Neural progenitor cell (in vitro differentiated cells): ENCODE measurements at regions not wholly inside any gene's neighbourhood (a gene's known extent, or its start where the extent isn't known, plus 50 kb on each side); places are given as distances from the start of the nearest gene placed in this dataset.
"Not testable (repeated sequence)": the region's sequence is repeated elsewhere in the genome, so short reads cannot be mapped to it uniquely, and the experiment has no call there.

Source experiments
- EZH2 ChIP-seq: fragments of 200-600 bp; sonication (generic); IDR thresholded peaks from 2 replicates; pipeline ENCODE4 v1.6.1; 2017; ENCODE audit warnings: antibody characterized with exemption, mild to moderate bottlenecking, moderate library complexity
- EZH2phosphoT487 ChIP-seq: fragments of 200-600 bp; sonication (generic); IDR thresholded peaks from 2 replicates; pipeline ENCODE4 v1.6.1; 2017; ENCODE audit warnings: antibody characterized with exemption
- TF ChIP-seq, protein P1 (sequence below): fragments of 200-600 bp; sonication (generic); IDR thresholded peaks from 2 replicates; pipeline ENCODE4 v1.5.1; 2017; ENCODE audit warnings: antibody characterized with exemption, mild to moderate bottlenecking

DNA sequence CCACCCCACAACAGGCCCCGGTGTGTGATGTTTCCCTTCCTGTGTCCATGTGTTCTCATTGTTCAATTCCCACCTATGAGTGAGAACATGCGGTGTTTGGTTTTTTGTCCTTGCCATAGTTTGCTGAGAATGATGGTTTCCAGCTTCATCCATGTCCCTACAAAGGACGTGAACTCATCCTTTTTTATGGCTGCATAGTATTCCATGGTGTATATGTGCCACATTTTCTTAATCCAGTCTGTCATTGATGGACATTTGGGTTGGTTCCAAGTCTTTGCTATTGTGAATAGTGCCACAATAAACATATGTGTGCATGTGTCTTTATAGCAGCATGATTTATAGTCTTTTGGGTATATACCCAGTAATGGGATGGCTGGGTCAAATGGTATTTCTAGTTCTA is 361.1 kb downstream of the SRGAP2C start:
- not testable (repeated sequence) for TF ChIP-seq EZH2phosphoT487, EZH2
- TF ChIP-seq, protein P1, sequence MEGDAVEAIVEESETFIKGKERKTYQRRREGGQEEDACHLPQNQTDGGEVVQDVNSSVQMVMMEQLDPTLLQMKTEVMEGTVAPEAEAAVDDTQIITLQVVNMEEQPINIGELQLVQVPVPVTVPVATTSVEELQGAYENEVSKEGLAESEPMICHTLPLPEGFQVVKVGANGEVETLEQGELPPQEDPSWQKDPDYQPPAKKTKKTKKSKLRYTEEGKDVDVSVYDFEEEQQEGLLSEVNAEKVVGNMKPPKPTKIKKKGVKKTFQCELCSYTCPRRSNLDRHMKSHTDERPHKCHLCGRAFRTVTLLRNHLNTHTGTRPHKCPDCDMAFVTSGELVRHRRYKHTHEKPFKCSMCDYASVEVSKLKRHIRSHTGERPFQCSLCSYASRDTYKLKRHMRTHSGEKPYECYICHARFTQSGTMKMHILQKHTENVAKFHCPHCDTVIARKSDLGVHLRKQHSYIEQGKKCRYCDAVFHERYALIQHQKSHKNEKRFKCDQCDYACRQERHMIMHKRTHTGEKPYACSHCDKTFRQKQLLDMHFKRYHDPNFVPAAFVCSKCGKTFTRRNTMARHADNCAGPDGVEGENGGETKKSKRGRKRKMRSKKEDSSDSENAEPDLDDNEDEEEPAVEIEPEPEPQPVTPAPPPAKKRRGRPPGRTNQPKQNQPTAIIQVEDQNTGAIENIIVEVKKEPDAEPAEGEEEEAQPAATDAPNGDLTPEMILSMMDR, result not testable (repeated sequence)
